Activated T-cell treated with anti-CD3 and anti-CD28 coated beads, Interleukin-2, amount 50 U/mL, for 48 hours (primary cell): ENCODE measurements at regions not wholly inside any gene's neighbourhood (a gene's known extent, or its start where the extent isn't known, plus 50 kb on each side); places are given as distances from the start of the nearest gene placed in this dataset.
A peak's percentile ranks its signal among the peaks of the same experiment; 100 is the strongest.

Source experiments
- DNase-seq, 2 experiments: peaks; one replicate each; pipeline ENCODE4 v3.0.0-alpha.2; 2020

GRCh38 chr7:12085516-12085915, 125.6 kb upstream of the TMEM106B start:
- no peak for DNase-seq

- DNase-seq, result no peak
Observed at GRCh38 chr7:12089951-12090756, 120.9 kb upstream of the TMEM106B start.

GRCh38 chr7:12090757-12091221, 120.3 kb upstream of the TMEM106B start:
- DNase-seq, result no peak

GRCh38 chr7:12091231-12091630, 119.9 kb upstream of the TMEM106B start:
- DNase-seq, result no peak

GRCh38 chr7:12092499-12093130, 118.5 kb upstream of the TMEM106B start:
- no peak for DNase-seq

GRCh38 chr7:12093365-12093764, 117.7 kb upstream of the TMEM106B start:
- DNase-seq, result no peak

GRCh38 chr7:12094365-12094921, 116.7 kb upstream of the TMEM106B start:
- no peak for DNase-seq

- DNase-seq, result no peak
Observed at GRCh38 chr7:12102126-12102525, 109.0 kb upstream of the TMEM106B start.

GRCh38 chr7:12102527-12102926, 108.6 kb upstream of the TMEM106B start:
- no peak for DNase-seq

- no peak for DNase-seq
Observed at GRCh38 chr7:12103948-12104347, 107.1 kb upstream of the TMEM106B start.

GRCh38 chr7:12107381-12107780, 103.7 kb upstream of the TMEM106B start:
- DNase-seq, result no peak

- no peak for DNase-seq
Observed at GRCh38 chr7:12107841-12108254, 103.2 kb upstream of the TMEM106B start.

- no peak for DNase-seq
Observed at GRCh38 chr7:12110425-12110824, 100.7 kb upstream of the TMEM106B start.

GRCh38 chr7:12111422-12112405, 99.4 kb upstream of the TMEM106B start:
- peak; percentile 32 to 39 for DNase-seq

- DNase-seq, result no peak
Observed at GRCh38 chr7:12117170-12117569, 93.9 kb upstream of the TMEM106B start.

GRCh38 chr7:12119620-12120303, 91.3 kb upstream of the TMEM106B start:
- no peak for DNase-seq

- DNase-seq, result no peak
Observed at GRCh38 chr7:12120632-12121031, 90.5 kb upstream of the TMEM106B start.

GRCh38 chr7:12123172-12123571, 87.9 kb upstream of the TMEM106B start:
- DNase-seq, result no peak

GRCh38 chr7:12124028-12124427, 87.1 kb upstream of the TMEM106B start:
- DNase-seq, result no peak

- DNase-seq, result no peak
Observed at GRCh38 chr7:12127455-12127854, 83.6 kb upstream of the TMEM106B start.

GRCh38 chr7:12130609-12131008, 80.5 kb upstream of the TMEM106B start:
- DNase-seq, result no peak

GRCh38 chr7:12131122-12131521, 80.0 kb upstream of the TMEM106B start:
- DNase-seq, result no peak
